NCI-H226 (cell line): ENCODE measurements at regions not wholly inside any gene's neighbourhood (a gene's known extent, or its start where the extent isn't known, plus 50 kb on each side); places are given as distances from the start of the nearest gene placed in this dataset.

Experiments used
- DNase-seq: peaks from one replicate; pipeline ENCODE4 v3.0.0-alpha.2; 2015

DNA sequence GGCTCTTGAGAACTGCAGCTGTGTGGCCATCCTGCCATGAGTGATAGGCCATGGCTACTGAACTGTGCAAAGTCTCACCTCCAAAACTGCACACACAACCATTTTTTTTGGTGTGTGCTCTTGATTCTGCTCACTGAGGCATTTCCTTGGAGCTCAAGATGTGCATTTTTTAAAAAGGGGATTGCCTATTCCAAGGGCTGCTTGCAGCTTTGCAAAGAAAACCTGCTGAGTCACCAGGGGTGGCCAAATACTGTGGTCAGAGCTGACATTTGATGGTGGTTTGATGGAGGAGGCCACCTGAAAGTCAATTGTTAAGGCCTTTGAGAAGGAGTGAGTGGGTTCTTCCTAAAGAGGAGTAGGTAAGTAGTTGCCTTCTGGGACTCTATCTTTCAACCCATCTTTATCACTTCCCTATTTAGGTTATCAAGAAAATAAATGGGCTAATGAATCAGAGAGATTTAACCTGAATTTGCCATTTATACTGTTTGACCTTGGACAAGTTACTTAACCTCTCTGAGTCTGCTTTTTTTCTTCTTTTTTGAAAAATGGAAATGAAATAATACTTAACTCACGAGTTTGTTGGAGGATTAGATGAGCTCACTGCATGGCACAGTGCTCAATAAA is 87.9 kb downstream of the CHST2 start:
- peak; percentile 9 for DNase-seq

DNA sequence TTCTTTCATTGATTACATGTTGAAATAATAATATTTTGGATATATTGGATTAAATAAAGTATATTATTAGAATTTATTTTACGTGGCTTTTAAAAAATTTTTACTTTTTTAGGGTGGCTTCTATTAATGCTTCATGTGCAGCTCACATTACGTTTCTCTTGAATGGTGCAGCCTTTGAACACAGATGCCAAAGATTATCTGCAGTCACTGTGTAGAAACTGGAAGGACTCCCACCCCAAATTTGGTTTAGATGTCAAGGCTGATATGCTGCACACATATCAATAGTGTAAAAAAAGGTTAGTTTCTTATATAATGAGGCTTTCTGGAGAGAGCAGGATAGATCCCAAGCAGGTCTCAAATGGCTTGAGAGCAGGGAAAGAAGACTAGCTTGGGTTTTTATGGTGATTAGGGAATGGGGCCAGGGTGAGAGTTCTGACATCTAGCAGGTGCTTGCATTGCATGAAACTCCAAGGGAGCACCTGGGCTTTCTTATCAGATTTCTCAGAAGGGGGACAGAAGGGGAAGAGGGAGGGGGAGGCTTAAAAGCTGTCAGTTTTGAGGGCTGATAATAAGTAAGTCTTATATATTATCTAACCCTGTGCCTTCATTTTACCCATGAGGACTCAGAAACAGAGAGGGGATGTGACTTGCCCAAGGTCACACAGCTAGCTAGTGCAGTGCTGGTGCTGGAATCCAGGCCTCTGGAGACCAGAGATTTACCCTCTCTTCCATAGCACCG is 89.6 kb downstream of the CHST2 start:
- DNase-seq, result no peak

DNA sequence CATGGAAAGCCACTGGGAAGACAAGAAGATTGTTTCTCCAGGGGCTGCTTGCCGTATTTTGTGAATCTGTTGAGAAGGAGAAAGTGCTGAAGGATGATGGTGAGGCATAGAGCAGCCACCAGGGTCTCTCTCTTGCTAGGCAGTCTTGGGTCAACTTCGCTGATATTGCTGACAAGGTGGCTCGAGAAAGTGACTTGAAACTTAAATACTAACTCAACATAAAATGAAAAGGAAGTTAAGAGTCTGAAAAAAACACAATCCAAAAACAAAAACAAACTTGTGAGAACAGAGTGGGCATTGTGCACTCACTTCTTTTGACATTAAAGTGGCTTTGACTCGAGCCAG is 90.1 kb downstream of the CHST2 start:
- DNase-seq, result no peak

DNA sequence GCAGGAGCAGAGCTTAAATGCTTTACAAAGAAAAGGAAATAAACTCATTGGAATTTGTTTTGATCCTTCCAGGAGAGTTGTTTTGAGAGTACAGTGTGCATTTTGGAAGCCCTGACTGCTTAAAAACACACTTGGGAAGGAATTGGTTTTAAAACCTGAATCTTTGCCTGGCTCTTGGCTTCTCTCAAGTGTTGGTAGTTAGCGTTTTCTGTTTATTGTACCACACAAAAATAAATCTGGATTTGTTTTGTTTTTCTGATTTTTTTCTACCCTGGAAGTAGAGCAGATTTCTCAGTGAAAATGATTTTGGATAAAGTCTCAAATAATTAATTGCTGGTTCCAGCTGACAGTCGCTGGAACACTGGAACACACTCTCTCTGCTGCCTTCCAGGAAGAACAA is 90.6 kb downstream of the CHST2 start:
- DNase-seq, result no peak

DNA sequence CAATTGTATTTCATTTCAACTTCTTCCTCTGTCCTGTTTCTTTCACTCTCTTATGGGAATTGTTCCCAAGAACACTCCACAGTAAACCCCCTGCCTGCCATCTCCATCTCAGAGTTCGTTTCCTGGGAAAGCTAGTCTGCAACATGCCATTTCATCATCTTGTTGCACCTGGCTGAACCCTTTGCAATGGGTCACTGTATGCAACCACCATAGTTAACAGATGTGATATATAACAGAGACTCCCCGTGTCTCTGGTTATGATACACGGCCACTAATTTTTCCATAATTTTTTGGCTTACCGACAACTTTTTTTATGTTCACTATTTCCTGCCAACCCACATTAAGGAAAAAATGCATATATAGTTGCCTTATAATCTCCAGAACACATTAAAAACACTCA is 95.5 kb downstream of the CHST2 start:
- DNase-seq, result no peak
